Right atrium auricular region (tissue), 2 donors: ENCODE measurements at regions not wholly inside any gene's neighbourhood (a gene's known extent, or its start where the extent isn't known, plus 50 kb on each side); places are given as distances from the start of the nearest gene placed in this dataset.
"Not testable (repeated sequence)": the region's sequence is repeated elsewhere in the genome, so short reads cannot be mapped to it uniquely, and the experiment has no call there.

ENCODE experiments used
- DNase-seq: peaks from one replicate; pipeline ENCODE4 v3.0.0-alpha.2; 2019; ENCODE audit warnings: low spot score
- H3K27ac ChIP-seq, 2 donors: fragments of 200-600 bp; sonication (generic); 1 replicate in 1 of 2; 2 replicates in 1 of 2; pipeline ENCODE4 v1.5.1; 2016 to 2019
- H3K27me3 ChIP-seq, 2 donors: fragments of 200-600 bp; sonication (generic); one replicate each; pipeline versions ENCODE4 v1.5.1 to v1.6.0; 2017 to 2019
- H3K36me3 ChIP-seq: fragments of 200-600 bp; sonication (generic); one replicate; pipeline ENCODE4 v1.5.1; 2016
- H3K4me1 ChIP-seq, 2 donors: fragments of 200-600 bp; sonication (generic); one replicate each; pipeline versions ENCODE4 v1.5.1 to v1.6.0; 2017 to 2019
- H3K4me3 ChIP-seq, 2 donors: fragments of 200-600 bp; sonication (generic); 1 replicate in 1 of 2; 2 replicates in 1 of 2; pipeline ENCODE4 v1.5.1; 2017 to 2019; ENCODE audit warnings: mild to moderate bottlenecking in 1 of 2, moderate library complexity in 1 of 2
- H3K9me3 ChIP-seq, 2 donors: fragments of 200-600 bp; sonication (generic); one replicate each; pipeline ENCODE4 v1.5.1; 2019
- TF ChIP-seq, protein P1 (sequence below), 2 donors: fragments of 200-600 bp; sonication (generic); IDR thresholded peaks; one replicate each; pipeline ENCODE4 v1.5.1; 2019; ENCODE audit warnings: antibody characterized with exemption in 2 of 2

DNA sequence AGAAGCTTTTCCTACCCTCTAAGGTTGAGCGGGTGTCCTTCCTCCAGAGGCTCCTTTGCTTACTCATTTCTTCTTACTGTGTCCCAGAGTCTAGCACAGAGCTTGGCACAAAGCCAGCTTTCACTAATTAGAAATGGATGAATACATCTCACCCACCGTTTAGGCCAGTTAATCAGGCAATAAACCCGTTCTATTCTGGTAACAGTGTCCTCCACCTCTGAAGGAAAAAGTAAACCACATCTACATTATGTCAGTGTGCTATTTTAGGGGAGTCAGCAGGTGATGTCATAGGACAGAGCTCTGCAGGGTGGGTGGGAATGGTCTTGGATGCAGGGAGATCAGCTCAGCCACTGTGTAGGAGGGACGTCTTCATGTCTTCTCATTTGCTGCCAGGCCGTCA lies 109.2 kb downstream of the OSTF1 start:
- H3K4me3 ChIP-seq = no peak overlapping the region
- H3K27ac ChIP-seq = no peak overlapping the region
- no peaks in the 10 kb centered on the region for H3K36me3 ChIP-seq
- no peaks in the 10 kb centered on the region for H3K9me3 ChIP-seq
- H3K4me1 ChIP-seq = no peaks in the 10 kb centered on the region
- H3K27me3 ChIP-seq = no peaks in the 10 kb centered on the region
- DNase-seq = no peak
- TF ChIP-seq, protein P1, sequence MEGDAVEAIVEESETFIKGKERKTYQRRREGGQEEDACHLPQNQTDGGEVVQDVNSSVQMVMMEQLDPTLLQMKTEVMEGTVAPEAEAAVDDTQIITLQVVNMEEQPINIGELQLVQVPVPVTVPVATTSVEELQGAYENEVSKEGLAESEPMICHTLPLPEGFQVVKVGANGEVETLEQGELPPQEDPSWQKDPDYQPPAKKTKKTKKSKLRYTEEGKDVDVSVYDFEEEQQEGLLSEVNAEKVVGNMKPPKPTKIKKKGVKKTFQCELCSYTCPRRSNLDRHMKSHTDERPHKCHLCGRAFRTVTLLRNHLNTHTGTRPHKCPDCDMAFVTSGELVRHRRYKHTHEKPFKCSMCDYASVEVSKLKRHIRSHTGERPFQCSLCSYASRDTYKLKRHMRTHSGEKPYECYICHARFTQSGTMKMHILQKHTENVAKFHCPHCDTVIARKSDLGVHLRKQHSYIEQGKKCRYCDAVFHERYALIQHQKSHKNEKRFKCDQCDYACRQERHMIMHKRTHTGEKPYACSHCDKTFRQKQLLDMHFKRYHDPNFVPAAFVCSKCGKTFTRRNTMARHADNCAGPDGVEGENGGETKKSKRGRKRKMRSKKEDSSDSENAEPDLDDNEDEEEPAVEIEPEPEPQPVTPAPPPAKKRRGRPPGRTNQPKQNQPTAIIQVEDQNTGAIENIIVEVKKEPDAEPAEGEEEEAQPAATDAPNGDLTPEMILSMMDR (IDR thresholded peaks at IDR 0.05) = no peak

DNA sequence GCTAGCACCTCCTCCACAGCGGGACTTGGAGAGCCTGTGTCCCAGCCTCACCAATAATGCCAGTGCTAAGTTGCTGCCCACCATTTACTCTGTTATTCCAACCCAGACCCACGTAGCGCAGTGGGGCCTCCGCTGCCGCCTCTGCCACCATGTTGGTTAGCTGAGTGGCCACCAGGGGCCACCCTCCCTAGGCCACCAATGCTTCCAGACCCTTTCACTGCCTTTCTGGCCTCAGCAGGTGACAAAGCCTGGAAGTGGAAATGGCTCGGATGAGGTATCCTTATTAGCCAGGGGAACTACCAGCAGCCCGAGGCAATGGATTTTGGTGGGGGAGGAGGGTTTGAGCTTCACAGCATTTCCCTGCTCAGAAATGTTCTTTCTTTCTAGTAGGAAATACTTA lies 110.1 kb downstream of the OSTF1 start:
- Histone ChIP-seq H3K9me3 (no peaks in the 10 kb centered on the region), H3K27ac (no peak overlapping the region), H3K36me3 (no peaks in the 10 kb centered on the region), H3K4me3 (no peak overlapping the region), H3K4me1 (no peaks in the 10 kb centered on the region), H3K27me3 (no peaks in the 10 kb centered on the region)
- TF ChIP-seq, protein P1 (IDR thresholded peaks at IDR 0.05) = no peak
- no peak for DNase-seq

DNA sequence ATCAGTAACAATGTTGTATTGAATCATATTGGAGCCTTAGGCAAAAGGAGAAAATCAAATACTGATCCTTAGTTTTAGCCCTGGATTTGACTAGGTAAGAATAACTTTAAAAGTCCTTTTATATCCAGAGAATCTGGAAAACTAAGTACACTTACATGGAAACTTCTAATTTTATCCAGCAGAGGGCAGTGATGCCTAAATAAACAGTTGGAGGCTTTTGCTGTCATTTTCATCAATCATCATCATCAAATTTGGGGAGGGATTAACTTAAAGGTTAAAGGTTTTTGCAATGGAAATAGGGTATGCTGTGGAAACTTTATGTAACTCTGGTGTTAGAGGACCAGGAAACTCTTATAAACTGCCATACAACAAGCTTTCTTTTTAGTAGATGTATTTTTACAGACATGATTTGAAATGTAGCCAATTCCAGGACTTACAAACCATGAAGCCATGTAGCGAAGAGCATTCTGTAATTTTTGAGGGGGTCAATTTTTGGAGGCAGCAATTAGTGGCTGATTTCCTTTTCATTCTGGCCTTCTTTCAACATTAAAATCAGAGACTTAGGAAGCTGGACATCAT lies 112.7 kb downstream of the OSTF1 start:
- H3K36me3 ChIP-seq = no peaks in the 10 kb centered on the region
- no peaks in the 10 kb centered on the region for H3K27me3 ChIP-seq
- H3K4me3 ChIP-seq = no peak overlapping the region
- DNase-seq = no peak
- TF ChIP-seq, protein P1 (IDR thresholded peaks at IDR 0.05) = peak; percentile 32 to 75
- H3K9me3 ChIP-seq = no peaks in the 10 kb centered on the region
- H3K4me1 ChIP-seq = no peaks in the 10 kb centered on the region
- no peak overlapping the region for H3K27ac ChIP-seq

DNA sequence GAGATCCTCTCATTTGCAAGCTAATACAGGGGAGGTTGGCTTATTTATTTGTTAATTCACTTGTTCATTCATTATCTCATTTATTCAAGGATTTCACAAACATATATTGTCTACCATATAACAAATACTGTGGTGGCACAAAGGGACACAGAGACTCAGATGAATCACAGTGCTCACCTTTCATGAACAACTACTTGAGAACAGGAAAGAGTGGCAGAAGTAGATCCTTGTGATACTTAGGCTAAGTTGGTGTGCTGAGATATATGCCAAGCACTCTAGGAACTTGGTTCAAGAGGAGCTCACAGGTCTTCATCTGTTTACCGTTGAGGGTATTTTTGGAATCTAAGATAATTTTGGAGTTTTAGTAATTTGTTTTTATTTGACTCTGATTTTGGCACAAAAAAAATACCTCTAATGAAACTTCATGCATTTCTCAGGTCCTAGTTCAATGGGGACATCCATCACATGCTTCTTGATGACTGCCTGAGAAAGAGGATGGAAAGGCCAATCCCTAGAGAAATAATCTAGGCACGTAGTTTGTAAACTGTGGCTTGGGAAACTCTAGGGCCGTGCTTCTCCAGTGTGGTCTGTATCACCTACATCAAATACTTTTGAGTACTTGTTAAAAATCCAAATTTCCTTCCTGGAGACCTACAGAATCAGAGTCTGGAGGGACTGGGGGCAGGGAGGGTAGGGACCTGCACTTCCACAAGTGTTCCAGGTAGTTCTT lies 113.3 kb downstream of the OSTF1 start:
- Histone ChIP-seq H3K4me3 (no peak overlapping the region), H3K27me3 (no peaks in the 10 kb centered on the region)

DNA sequence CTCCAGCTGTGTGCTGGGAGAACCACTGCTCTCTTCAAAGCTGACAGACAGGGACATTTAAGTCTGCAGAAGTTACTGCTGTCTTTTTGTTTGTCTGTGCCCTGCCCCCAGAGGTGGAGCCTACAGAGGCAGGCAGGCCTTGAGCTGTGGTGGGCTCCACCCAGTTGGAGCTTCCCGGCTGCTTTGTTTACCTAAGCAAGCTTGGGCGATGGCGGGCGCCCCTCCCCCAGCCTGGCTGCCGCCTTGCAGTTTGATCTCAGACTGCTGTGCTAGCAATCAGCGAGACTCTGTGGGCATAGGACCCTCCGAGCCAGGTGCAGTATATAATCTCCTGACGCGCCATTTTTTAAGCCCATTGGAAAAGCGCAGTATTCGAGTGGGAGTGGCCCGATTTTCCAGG lies 119.7 kb downstream of the OSTF1 start:
- not testable (repeated sequence) for H3K27ac ChIP-seq, H3K36me3 ChIP-seq, H3K4me1 ChIP-seq, H3K4me3 ChIP-seq, H3K9me3 ChIP-seq, H3K27me3 ChIP-seq, DNase-seq

More for the DNA sequence above, 113.3 kb downstream of the OSTF1 start:
- no peaks in the 10 kb centered on the region for H3K4me1 ChIP-seq
- H3K27ac ChIP-seq = no peak overlapping the region
- no peaks in the 10 kb centered on the region for H3K36me3 ChIP-seq
- TF ChIP-seq, protein P1 (IDR thresholded peaks at IDR 0.05) = no peak
- no peaks in the 10 kb centered on the region for H3K9me3 ChIP-seq
- no peak for DNase-seq

DNA sequence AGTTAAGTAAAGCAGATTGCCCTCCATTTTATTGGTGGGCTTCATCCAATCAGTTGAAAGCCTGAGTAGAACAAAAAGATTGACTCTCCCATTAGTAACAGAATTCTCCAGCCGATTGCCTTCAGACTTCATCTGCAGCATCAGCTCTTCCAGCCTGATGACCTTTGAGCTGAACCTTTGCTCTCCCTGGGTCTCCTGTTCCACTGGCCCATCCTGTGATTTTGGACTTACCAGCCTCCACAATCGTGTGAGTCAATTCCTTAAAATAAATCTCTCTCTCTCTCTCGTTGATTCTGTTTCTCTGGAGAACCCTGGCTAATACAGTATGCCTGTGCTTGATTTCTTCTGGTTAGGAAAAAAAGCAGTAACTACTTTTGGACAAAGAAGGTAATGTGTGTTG lies 121.9 kb downstream of the OSTF1 start:
- H3K27ac ChIP-seq = no peak overlapping the region
- TF ChIP-seq, protein P1 (IDR thresholded peaks at IDR 0.05) = no peak
- H3K4me3 ChIP-seq = no peak overlapping the region
- no peaks in the 10 kb centered on the region for H3K9me3 ChIP-seq
- H3K36me3 ChIP-seq = no peaks in the 10 kb centered on the region
- no peaks in the 10 kb centered on the region for H3K4me1 ChIP-seq
- no peaks in the 10 kb centered on the region for H3K27me3 ChIP-seq
- no peak for DNase-seq
